ENCODE measurements at regions not wholly inside any gene's neighbourhood (a gene's known extent, or its start where the extent isn't known, plus 50 kb on each side); places are given as distances from the start of the nearest gene placed in this dataset.

DNA sequence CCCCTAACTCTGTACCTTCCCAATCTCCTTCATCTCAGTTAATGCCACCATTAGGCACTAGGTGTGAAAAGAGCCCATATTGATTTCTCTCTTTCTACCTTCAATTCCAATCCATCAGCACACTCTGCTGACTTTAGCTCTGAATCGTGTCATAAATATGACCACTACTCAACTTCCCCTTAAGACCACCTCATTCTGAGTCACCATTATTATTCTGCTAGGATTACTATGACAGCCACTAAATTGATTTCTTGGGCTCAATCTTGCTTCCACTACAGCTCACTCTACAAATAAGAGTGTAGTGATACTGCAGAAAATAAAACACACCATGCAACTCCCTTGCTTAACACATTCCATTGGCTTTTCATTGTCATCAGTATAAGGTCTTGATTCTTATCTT, 1449.0 kb upstream of the FLRT2 start:
- H3K27me3 ChIP-seq = no peaks in the 10 kb centered on the region
- H3K27ac ChIP-seq = no peak overlapping the region
- H3K9ac ChIP-seq (ENCODE audit: low read depth in 2 of 2, low read length in 2 of 2) = no peak overlapping the region
- H3K4me1 ChIP-seq = no peaks in the 10 kb centered on the region
- H3K4me3 ChIP-seq = no peak overlapping the region
- H3K9me3 ChIP-seq = no peaks in the 10 kb centered on the region
- DNase-seq = no peak
- TF ChIP-seq, protein P1, sequence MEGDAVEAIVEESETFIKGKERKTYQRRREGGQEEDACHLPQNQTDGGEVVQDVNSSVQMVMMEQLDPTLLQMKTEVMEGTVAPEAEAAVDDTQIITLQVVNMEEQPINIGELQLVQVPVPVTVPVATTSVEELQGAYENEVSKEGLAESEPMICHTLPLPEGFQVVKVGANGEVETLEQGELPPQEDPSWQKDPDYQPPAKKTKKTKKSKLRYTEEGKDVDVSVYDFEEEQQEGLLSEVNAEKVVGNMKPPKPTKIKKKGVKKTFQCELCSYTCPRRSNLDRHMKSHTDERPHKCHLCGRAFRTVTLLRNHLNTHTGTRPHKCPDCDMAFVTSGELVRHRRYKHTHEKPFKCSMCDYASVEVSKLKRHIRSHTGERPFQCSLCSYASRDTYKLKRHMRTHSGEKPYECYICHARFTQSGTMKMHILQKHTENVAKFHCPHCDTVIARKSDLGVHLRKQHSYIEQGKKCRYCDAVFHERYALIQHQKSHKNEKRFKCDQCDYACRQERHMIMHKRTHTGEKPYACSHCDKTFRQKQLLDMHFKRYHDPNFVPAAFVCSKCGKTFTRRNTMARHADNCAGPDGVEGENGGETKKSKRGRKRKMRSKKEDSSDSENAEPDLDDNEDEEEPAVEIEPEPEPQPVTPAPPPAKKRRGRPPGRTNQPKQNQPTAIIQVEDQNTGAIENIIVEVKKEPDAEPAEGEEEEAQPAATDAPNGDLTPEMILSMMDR (IDR thresholded peaks at IDR 0.05) = no peak
- intact Hi-C loops (cut with DNase I) = no loop called here
- no peaks in the 10 kb centered on the region for H3K36me3 ChIP-seq

- no peak for DNase-seq
- no peak overlapping the region for H3K9ac ChIP-seq (ENCODE audit: low read depth in 2 of 2, low read length in 2 of 2)
- no peaks in the 10 kb centered on the region for H3K9me3 ChIP-seq
- H3K4me3 ChIP-seq = no peak overlapping the region
- no peak overlapping the region for H3K27ac ChIP-seq
- no peaks in the 10 kb centered on the region for H3K36me3 ChIP-seq
- no peaks in the 10 kb centered on the region for H3K4me1 ChIP-seq
- TF ChIP-seq, protein P1 (IDR thresholded peaks at IDR 0.05) = no peak
- intact Hi-C loops (cut with DNase I) = no loop called here
- H3K27me3 ChIP-seq = no peaks in the 10 kb centered on the region
Measured at GRCh38 chr14:84084056-84084630, 1445.8 kb upstream of the FLRT2 start.

- Histone ChIP-seq H3K27ac (no peak overlapping the region), H3K4me3 (no peak overlapping the region), H3K36me3 (no peaks in the 10 kb centered on the region), H3K4me1 (no peaks in the 10 kb centered on the region), H3K27me3 (no peaks in the 10 kb centered on the region), H3K9ac (ENCODE audit: low read depth in 2 of 2, low read length in 2 of 2) (no peak overlapping the region), H3K9me3 (no peaks in the 10 kb centered on the region)
- TF ChIP-seq, protein P1 (IDR thresholded peaks at IDR 0.05) = no peak
- DNase-seq = no peak
- intact Hi-C loops (cut with DNase I) = no loop called here
Measured at GRCh38 chr14:84085493-84085892, 1444.5 kb upstream of the FLRT2 start.

DNA sequence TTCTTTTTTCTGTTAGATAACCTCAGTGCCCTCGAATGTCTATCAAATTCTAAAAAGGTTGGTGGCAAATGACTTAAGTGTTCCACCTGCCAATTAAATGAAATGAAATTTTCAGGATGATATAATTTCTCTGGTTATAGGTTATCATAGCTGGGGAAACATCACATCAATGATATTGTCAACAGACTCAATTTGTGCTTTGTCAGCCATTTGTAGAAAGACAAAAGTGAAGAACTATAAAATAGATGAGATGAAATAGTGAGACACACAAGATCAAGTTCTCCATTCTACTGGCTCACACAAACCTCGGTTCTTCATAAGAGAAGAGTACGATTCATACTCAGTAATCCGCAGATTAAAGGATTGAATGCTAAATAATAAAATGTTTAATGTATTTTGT, 1443.2 kb upstream of the FLRT2 start:
- Histone ChIP-seq H3K4me1 (no peaks in the 10 kb centered on the region), H3K36me3 (no peaks in the 10 kb centered on the region), H3K9ac (ENCODE audit: low read depth in 2 of 2, low read length in 2 of 2) (no peak overlapping the region), H3K9me3 (no peaks in the 10 kb centered on the region), H3K4me3 (no peak overlapping the region), H3K27ac (no peak overlapping the region), H3K27me3 (no peaks in the 10 kb centered on the region)
- intact Hi-C loops (cut with DNase I) = no loop called here
- DNase-seq = no peak
- TF ChIP-seq, protein P1 (IDR thresholded peaks at IDR 0.05) = no peak

- no peak overlapping the region for H3K4me3 ChIP-seq
- no peak overlapping the region for H3K27ac ChIP-seq
- no peak overlapping the region for H3K9ac ChIP-seq (ENCODE audit: low read depth in 2 of 2, low read length in 2 of 2)
- no peaks in the 10 kb centered on the region for H3K36me3 ChIP-seq
- H3K9me3 ChIP-seq = no peaks in the 10 kb centered on the region
- intact Hi-C loops (cut with DNase I) = no loop called here
- TF ChIP-seq, protein P1 (IDR thresholded peaks at IDR 0.05) = no peak
- no peaks in the 10 kb centered on the region for H3K27me3 ChIP-seq
- DNase-seq = no peak
- no peaks in the 10 kb centered on the region for H3K4me1 ChIP-seq
Measured at GRCh38 chr14:84087986-84088531, 1441.9 kb upstream of the FLRT2 start.
